HEK293 (cell line): ENCODE measurements at regions not wholly inside any gene's neighbourhood (a gene's known extent, or its start where the extent isn't known, plus 50 kb on each side); places are given as distances from the start of the nearest gene placed in this dataset.

ENCODE experiments used
- CTCF ChIA-PET: fragments of 350-600 bp; formaldehyde crosslinking; extraction: SDS; loops from one replicate; lab custom pipeline; 2021; ENCODE audit warnings: antibody characterized with exemption; lab: Yijun Ruan, JAX
- POLR2A ChIA-PET: fragments of 300-600 bp; formaldehyde crosslinking; extraction: SDS; loops from one replicate; lab custom pipeline; 2020; ENCODE audit warnings: antibody characterized with exemption, inconsistent platforms; lab: Yijun Ruan, JAX
- H3K27ac ChIP-seq: fragments of 200-500 bp; sonication (Bioruptor generic); 2 replicates; pipeline ENCODE4 v1.5.1; 2014; ENCODE audit warnings: low read depth, low read length, control low read depth, inconsistent platforms; ENCODE audit errors: extremely low read depth
- H3K36me3 ChIP-seq, 2 experiments: fragments of 200-500 bp in 1 of 2; sonication (Bioruptor generic) in 1 of 2; 1 replicate in 1 of 2; 2 replicates in 1 of 2; pipeline ENCODE4 v1.5.1; 2014 to 2017; ENCODE audit warnings: inconsistent platforms in 2 of 2, low read length in 2 of 2; ENCODE audit not compliant: control insufficient read depth in 2 of 2, insufficient read depth in 1 of 2
- H3K4me1 ChIP-seq: fragments of 200-500 bp; sonication (Bioruptor generic); 2 replicates; pipeline ENCODE4 v1.5.1; 2014; ENCODE audit warnings: mild to moderate bottlenecking, low read length, inconsistent platforms; ENCODE audit not compliant: control insufficient read depth, insufficient read depth
- H3K4me3 ChIP-seq: 2 replicates; pipeline ENCODE4 v1.5.1; 2011; ENCODE audit warnings: low read depth, mild to moderate bottlenecking, control low read depth, low read length, moderate library complexity
- H3K9me3 ChIP-seq: fragments of 200-500 bp; sonication (Bioruptor generic); 2 replicates; pipeline ENCODE4 v1.5.1; 2014; ENCODE audit warnings: low read depth, low read length, inconsistent platforms; ENCODE audit not compliant: control insufficient read depth, insufficient read depth
- SCRT2 ChIP-seq: fragments of 450-650 bp; formaldehyde crosslinking; IDR thresholded peaks from 2 replicates; pipeline ENCODE4 v1.5.1; 2016; ENCODE audit warnings: missing biosample characterization, missing genetic modification characterization
- SETDB1 ChIP-seq: IDR thresholded peaks from one replicate; pipeline ENCODE4 v1.6.1; 2017; ENCODE audit warnings: mild to moderate bottlenecking, low read length, moderate library complexity, mixed read lengths; ENCODE audit not compliant: insufficient read length
- YY1 ChIP-seq: fragments of 450-650 bp; formaldehyde crosslinking; IDR thresholded peaks from 2 replicates; pipeline ENCODE4 v1.5.1; 2018; ENCODE audit warnings: missing biosample characterization, missing genetic modification characterization
- ZBTB8A ChIP-seq: fragments of 450-650 bp; formaldehyde crosslinking; IDR thresholded peaks from 2 replicates; pipeline ENCODE4 v1.5.1; 2016; ENCODE audit warnings: missing biosample characterization, missing genetic modification characterization
- ZNF114 ChIP-seq: fragments of 450-650 bp; formaldehyde crosslinking; IDR thresholded peaks from 2 replicates; pipeline ENCODE4 v1.5.0; 2017; ENCODE audit warnings: missing biosample characterization, missing genetic modification characterization
- ZNF157 ChIP-seq: fragments of 450-650 bp; formaldehyde crosslinking; IDR thresholded peaks from 2 replicates; pipeline ENCODE4 v1.5.1; 2016; ENCODE audit warnings: missing biosample characterization, missing genetic modification characterization
- ZNF202 ChIP-seq: fragments of 450-650 bp; formaldehyde crosslinking; IDR thresholded peaks from 2 replicates; pipeline ENCODE4 v1.5.1; 2016; ENCODE audit warnings: missing biosample characterization, missing genetic modification characterization, borderline replicate concordance
- ZNF214 ChIP-seq: fragments of 450-650 bp; formaldehyde crosslinking; IDR thresholded peaks from 2 replicates; pipeline ENCODE4 v1.5.1; 2017; ENCODE audit warnings: missing biosample characterization, mild to moderate bottlenecking, missing genetic modification characterization, borderline replicate concordance
- ZNF248 ChIP-seq: fragments of 450-650 bp; formaldehyde crosslinking; IDR thresholded peaks from 2 replicates; pipeline ENCODE4 v1.5.1; 2017; ENCODE audit warnings: missing biosample characterization, missing genetic modification characterization
- ZNF266 ChIP-seq: fragments of 450-650 bp; formaldehyde crosslinking; IDR thresholded peaks from 2 replicates; pipeline ENCODE4 v1.5.1; 2016; ENCODE audit warnings: missing biosample characterization, missing genetic modification characterization, low read depth
- ZNF548 ChIP-seq: fragments of 450-650 bp; formaldehyde crosslinking; IDR thresholded peaks from 2 replicates; pipeline ENCODE4 v1.5.1; 2016; ENCODE audit warnings: missing biosample characterization, missing genetic modification characterization
- ZNF600 ChIP-seq: fragments of 450-650 bp; formaldehyde crosslinking; IDR thresholded peaks from 2 replicates; pipeline ENCODE4 v1.5.1; 2016; ENCODE audit warnings: missing biosample characterization, missing genetic modification characterization
- ZNF777 ChIP-seq: fragments of 450-650 bp; formaldehyde crosslinking; IDR thresholded peaks from 2 replicates; pipeline ENCODE4 v1.5.1; 2017; ENCODE audit warnings: missing biosample characterization, missing genetic modification characterization, borderline replicate concordance
- TF ChIP-seq, protein P1 (sequence below): fragments of 450-650 bp; formaldehyde crosslinking; conservative IDR thresholded peaks from 2 replicates; pipeline ENCODE4 v1.5.1; 2016; ENCODE audit warnings: low read depth, missing biosample characterization, missing genetic modification characterization
- TF ChIP-seq, protein P2 (sequence below): fragments of 450-650 bp; formaldehyde crosslinking; IDR thresholded peaks from 2 replicates; pipeline ENCODE4 v1.5.1; 2016; ENCODE audit warnings: missing biosample characterization, missing genetic modification characterization
- TF ChIP-seq, protein P3 (sequence below): fragments of 450-650 bp; IDR thresholded peaks from 2 replicates; pipeline ENCODE4 v1.5.1; 2018; ENCODE audit warnings: missing biosample characterization, mild to moderate bottlenecking, missing genetic modification characterization
- TF ChIP-seq, protein P4 (sequence below): fragments of 450-650 bp; formaldehyde crosslinking; IDR thresholded peaks from 2 replicates; pipeline ENCODE4 v1.5.1; 2016; ENCODE audit warnings: missing biosample characterization, missing genetic modification characterization
- TF ChIP-seq, protein P5 (sequence below): fragments of 450-650 bp; formaldehyde crosslinking; conservative IDR thresholded peaks from 2 replicates; pipeline ENCODE4 v1.5.1; 2016; ENCODE audit warnings: low read depth, missing biosample characterization, missing genetic modification characterization
- TF ChIP-seq, protein P6 (sequence below): fragments of 450-650 bp; formaldehyde crosslinking; IDR thresholded peaks from 2 replicates; pipeline ENCODE4 v1.5.1; 2016; ENCODE audit warnings: missing biosample characterization, missing genetic modification characterization

DNA sequence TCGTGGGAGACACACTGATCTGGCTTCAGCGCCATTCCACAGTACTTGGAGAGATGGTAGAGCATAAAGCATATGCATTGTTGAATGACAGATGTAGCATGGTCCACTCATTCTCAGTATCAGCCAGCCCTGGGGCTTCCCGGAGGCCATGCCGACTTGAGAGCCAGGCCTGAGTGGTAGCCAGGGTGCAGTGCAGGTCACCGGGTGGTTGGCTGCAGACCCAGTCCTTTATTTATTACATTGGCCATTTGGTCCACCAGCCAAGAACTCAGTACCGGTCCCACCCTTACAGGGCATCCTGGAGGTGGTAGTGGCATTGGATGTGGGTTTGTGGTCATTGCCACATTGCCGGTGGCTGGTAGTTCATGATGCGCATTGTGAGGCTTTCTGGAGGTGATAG, 121.6 kb upstream of the RTL1 start:
- H3K4me1 ChIP-seq = no peaks in the 10 kb centered on the region
- ChIA-PET POLR2A (interaction anchor here (0.7 kb wide), 1 partner anchor 71 kb away, joined by 3 read pairs; no protein-coding TSS in a partner anchor), CTCF (no interaction called here)
- no peak overlapping the region for H3K27ac ChIP-seq
- no peak for TF ChIP-seq ZNF214 (tag by site-specific recombination)
- TF ChIP-seq, protein P1, sequence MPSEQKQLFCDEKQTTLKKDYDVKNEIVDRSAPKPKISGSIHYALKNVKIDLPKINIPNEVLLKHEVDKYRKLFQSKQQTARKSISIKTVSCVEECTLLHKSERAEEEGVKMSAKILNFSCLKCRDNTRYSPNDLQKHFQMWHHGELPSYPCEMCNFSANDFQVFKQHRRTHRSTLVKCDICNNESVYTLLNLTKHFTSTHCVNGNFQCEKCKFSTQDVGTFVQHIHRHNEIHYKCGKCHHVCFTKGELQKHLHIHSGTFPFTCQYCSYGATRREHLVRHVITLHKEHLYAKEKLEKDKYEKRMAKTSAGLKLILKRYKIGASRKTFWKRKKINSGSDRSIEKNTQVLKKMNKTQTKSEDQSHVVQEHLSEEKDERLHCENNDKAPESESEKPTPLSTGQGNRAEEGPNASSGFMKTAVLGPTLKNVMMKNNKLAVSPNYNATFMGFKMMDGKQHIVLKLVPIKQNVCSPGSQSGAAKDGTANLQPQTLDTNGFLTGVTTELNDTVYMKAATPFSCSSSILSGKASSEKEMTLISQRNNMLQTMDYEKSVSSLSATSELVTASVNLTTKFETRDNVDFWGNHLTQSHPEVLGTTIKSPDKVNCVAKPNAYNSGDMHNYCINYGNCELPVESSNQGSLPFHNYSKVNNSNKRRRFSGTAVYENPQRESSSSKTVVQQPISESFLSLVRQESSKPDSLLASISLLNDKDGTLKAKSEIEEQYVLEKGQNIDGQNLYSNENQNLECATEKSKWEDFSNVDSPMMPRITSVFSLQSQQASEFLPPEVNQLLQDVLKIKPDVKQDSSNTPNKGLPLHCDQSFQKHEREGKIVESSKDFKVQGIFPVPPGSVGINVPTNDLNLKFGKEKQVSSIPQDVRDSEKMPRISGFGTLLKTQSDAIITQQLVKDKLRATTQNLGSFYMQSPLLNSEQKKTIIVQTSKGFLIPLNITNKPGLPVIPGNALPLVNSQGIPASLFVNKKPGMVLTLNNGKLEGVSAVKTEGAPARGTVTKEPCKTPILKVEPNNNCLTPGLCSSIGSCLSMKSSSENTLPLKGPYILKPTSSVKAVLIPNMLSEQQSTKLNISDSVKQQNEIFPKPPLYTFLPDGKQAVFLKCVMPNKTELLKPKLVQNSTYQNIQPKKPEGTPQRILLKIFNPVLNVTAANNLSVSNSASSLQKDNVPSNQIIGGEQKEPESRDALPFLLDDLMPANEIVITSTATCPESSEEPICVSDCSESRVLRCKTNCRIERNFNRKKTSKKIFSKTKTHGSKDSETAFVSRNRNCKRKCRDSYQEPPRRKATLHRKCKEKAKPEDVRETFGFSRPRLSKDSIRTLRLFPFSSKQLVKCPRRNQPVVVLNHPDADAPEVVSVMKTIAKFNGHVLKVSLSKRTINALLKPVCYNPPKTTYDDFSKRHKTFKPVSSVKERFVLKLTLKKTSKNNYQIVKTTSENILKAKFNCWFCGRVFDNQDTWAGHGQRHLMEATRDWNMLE (tag by site-specific recombination) = no peak
- no peak for TF ChIP-seq YY1 (tag by site-specific recombination)
- no peak for TF ChIP-seq ZNF600 (tag by site-specific recombination)
- TF ChIP-seq, protein P2, sequence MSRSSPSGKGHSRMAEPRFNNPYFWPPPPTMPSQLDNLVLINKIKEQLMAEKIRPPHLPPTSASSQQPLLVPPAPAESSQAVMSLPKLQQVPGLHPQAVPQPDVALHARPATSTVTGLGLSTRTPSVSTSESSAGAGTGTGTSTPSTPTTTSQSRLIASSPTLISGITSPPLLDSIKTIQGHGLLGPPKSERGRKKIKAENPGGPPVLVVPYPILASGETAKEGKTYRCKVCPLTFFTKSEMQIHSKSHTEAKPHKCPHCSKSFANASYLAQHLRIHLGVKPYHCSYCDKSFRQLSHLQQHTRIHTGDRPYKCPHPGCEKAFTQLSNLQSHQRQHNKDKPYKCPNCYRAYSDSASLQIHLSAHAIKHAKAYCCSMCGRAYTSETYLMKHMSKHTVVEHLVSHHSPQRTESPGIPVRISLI (tag by site-specific recombination) = no peak
- TF ChIP-seq ZNF157 (tag by site-specific recombination) = no peak
- H3K36me3 ChIP-seq = no peaks in the 10 kb centered on the region
- no peak overlapping the region for H3K4me3 ChIP-seq
- no peaks in the 10 kb centered on the region for H3K9me3 ChIP-seq

DNA sequence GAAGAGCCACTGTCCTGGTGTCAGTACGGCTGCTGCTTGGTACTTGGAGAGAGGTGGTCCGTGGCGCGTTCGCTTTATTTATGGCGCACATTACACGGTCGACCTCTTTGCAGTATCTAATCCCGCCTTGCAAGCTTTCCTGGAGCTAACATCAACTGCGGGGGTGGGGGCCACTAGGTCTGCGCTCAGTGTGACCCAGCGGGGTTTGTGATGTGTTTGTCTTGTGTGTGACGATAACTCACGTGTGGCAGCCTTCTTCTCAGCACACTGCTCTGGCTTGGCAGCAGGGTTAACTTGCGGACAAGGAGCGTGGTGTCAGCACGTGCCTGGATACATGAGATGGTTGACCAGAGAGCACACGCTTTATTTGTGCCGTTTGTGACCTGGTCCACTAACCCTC, 122.2 kb upstream of the RTL1 start:
- CTCF ChIA-PET = no interaction called here
- POLR2A ChIA-PET = interaction anchor here (0.7 kb wide), 1 partner anchor 71 kb away, joined by 3 read pairs; no protein-coding TSS in a partner anchor
- Histone ChIP-seq H3K4me1 (no peaks in the 10 kb centered on the region), H3K4me3 (no peak overlapping the region), H3K27ac (no peak overlapping the region), H3K9me3 (no peaks in the 10 kb centered on the region), H3K36me3 (no peaks in the 10 kb centered on the region)
- TF ChIP-seq, protein P3, sequence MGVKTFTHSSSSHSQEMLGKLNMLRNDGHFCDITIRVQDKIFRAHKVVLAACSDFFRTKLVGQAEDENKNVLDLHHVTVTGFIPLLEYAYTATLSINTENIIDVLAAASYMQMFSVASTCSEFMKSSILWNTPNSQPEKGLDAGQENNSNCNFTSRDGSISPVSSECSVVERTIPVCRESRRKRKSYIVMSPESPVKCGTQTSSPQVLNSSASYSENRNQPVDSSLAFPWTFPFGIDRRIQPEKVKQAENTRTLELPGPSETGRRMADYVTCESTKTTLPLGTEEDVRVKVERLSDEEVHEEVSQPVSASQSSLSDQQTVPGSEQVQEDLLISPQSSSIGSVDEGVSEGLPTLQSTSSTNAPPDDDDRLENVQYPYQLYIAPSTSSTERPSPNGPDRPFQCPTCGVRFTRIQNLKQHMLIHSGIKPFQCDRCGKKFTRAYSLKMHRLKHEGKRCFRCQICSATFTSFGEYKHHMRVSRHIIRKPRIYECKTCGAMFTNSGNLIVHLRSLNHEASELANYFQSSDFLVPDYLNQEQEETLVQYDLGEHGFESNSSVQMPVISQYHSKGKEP = no peak
- TF ChIP-seq, protein P4, sequence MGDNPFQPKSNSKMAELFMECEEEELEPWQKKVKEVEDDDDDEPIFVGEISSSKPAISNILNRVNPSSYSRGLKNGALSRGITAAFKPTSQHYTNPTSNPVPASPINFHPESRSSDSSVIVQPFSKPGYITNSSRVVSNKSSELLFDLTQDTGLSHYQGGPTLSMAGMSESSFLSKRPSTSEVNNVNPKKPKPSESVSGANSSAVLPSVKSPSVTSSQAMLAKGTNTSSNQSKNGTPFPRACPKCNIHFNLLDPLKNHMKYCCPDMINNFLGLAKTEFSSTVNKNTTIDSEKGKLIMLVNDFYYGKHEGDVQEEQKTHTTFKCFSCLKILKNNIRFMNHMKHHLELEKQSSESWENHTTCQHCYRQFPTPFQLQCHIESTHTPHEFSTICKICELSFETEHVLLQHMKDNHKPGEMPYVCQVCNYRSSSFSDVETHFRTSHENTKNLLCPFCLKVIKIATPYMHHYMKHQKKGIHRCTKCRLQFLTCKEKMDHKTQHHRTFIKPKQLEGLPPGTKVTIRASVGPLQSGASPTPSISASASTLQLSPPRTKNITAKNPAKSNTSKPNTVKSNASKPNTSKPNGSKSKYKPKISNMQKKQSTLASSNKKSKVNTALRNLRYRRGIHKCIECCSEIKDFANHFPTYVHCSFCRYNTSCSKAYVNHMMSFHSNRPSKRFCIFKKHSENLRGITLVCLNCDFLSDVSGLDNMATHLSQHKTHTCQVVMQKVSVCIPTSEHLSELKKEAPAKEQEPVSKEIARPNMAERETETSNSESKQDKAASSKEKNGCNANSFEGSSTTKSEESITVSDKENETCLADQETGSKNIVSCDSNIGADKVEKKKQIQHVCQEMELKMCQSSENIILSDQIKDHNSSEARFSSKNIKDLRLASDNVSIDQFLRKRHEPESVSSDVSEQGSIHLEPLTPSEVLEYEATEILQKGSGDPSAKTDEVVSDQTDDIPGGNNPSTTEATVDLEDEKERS (tag by site-specific recombination) = no peak
- TF ChIP-seq ZNF777 (tag by site-specific recombination) (no peak), SCRT2 (tag by site-specific recombination) (no peak), ZNF248 (no peak), SETDB1 (no peak), ZNF548 (no peak), ZNF114 (tag by site-specific recombination) (no peak), ZNF266 (no peak), ZBTB8A (tag by site-specific recombination) (no peak), ZNF202 (tag by site-specific recombination) (no peak)
- TF ChIP-seq, protein P5, sequence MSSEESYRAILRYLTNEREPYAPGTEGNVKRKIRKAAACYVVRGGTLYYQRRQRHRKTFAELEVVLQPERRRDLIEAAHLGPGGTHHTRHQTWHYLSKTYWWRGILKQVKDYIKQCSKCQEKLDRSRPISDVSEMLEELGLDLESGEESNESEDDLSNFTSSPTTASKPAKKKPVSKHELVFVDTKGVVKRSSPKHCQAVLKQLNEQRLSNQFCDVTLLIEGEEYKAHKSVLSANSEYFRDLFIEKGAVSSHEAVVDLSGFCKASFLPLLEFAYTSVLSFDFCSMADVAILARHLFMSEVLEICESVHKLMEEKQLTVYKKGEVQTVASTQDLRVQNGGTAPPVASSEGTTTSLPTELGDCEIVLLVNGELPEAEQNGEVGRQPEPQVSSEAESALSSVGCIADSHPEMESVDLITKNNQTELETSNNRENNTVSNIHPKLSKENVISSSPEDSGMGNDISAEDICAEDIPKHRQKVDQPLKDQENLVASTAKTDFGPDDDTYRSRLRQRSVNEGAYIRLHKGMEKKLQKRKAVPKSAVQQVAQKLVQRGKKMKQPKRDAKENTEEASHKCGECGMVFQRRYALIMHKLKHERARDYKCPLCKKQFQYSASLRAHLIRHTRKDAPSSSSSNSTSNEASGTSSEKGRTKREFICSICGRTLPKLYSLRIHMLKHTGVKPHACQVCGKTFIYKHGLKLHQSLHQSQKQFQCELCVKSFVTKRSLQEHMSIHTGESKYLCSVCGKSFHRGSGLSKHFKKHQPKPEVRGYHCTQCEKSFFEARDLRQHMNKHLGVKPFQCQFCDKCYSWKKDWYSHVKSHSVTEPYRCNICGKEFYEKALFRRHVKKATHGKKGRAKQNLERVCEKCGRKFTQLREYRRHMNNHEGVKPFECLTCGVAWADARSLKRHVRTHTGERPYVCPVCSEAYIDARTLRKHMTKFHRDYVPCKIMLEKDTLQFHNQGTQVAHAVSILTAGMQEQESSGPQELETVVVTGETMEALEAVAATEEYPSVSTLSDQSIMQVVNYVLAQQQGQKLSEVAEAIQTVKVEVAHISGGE (tag by site-specific recombination) = no peak
- TF ChIP-seq, protein P6, sequence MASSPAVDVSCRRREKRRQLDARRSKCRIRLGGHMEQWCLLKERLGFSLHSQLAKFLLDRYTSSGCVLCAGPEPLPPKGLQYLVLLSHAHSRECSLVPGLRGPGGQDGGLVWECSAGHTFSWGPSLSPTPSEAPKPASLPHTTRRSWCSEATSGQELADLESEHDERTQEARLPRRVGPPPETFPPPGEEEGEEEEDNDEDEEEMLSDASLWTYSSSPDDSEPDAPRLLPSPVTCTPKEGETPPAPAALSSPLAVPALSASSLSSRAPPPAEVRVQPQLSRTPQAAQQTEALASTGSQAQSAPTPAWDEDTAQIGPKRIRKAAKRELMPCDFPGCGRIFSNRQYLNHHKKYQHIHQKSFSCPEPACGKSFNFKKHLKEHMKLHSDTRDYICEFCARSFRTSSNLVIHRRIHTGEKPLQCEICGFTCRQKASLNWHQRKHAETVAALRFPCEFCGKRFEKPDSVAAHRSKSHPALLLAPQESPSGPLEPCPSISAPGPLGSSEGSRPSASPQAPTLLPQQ = no peak
